ENCODE measurements at regions not wholly inside any gene's neighbourhood (a gene's known extent, or its start where the extent isn't known, plus 50 kb on each side); places are given as distances from the start of the nearest gene placed in this dataset.
"Not testable (repeated sequence)": the region's sequence is repeated elsewhere in the genome, so short reads cannot be mapped to it uniquely, and the experiment has no call there.

DNA sequence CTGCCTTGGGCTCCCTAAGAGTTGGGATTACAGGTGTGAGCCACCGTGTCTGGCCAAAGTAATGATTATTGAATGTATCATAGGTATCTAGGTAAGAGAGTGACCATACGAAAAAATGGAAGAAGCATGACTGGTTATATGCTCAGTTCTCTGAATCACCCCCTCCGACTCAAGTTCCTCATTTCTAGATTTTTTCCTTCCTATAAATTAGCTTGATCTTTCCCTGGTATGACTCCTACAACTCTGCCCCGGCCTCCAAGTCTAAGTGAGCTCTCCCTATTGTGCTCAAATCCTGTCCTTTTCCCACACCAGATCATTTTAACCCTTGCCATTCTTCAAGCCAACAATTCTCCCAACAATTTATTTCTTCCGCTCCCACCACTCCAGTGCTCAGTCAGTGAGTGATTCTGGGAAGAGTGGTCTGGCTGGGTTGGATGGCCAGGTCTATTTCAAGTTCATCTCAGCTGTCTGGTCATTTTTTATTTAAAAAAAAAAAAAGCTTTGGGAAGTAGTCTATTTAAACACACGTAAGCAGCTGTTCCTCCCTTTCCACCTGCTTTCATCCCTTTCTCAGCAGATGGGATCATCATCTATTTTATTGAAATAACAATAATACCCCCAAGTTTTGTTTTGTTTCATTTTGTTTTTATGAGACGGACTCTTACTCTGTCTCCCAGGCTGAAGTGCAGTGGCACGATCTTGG lies 120.2 kb upstream of the HS3ST2 start:
- TF ChIP-seq, protein P1, sequence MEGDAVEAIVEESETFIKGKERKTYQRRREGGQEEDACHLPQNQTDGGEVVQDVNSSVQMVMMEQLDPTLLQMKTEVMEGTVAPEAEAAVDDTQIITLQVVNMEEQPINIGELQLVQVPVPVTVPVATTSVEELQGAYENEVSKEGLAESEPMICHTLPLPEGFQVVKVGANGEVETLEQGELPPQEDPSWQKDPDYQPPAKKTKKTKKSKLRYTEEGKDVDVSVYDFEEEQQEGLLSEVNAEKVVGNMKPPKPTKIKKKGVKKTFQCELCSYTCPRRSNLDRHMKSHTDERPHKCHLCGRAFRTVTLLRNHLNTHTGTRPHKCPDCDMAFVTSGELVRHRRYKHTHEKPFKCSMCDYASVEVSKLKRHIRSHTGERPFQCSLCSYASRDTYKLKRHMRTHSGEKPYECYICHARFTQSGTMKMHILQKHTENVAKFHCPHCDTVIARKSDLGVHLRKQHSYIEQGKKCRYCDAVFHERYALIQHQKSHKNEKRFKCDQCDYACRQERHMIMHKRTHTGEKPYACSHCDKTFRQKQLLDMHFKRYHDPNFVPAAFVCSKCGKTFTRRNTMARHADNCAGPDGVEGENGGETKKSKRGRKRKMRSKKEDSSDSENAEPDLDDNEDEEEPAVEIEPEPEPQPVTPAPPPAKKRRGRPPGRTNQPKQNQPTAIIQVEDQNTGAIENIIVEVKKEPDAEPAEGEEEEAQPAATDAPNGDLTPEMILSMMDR (conservative IDR thresholded peaks at IDR 0.05; ENCODE audit: low read depth, low read length) = no peak
- no peak for DNase-seq (ENCODE audit: low read depth)
- H3K4me3 ChIP-seq (ENCODE audit: low read depth, low read length) = no peak overlapping the region

DNA sequence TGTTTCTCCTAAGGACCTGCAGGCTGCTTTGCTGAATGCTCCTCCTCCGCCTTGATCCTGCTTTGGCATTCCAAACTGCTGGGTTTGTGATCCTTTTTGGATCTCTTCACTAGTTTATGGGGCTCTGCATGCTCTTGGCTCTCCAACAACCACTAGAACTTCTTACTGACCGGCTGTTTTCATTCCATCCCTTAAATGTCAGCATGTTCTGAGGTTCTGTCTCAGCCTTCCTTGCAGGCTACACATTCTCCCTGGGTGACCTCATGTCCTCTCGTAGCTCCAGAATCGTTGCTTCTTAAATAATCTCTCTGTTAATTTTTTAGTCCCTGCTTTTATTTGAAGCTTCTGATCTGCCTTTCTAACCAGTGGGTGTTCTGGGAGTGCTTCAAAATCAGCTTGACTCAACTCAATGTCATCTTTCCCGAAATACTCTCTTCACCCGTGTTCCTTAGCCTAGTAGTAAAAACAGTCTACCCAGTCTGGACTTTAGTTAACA lies 119.0 kb upstream of the HS3ST2 start:
- TF ChIP-seq, protein P1 (conservative IDR thresholded peaks at IDR 0.05; ENCODE audit: low read depth, low read length) = no peak
- no peak for DNase-seq (ENCODE audit: low read depth)
- no peak overlapping the region for H3K4me3 ChIP-seq (ENCODE audit: low read depth, low read length)

DNA sequence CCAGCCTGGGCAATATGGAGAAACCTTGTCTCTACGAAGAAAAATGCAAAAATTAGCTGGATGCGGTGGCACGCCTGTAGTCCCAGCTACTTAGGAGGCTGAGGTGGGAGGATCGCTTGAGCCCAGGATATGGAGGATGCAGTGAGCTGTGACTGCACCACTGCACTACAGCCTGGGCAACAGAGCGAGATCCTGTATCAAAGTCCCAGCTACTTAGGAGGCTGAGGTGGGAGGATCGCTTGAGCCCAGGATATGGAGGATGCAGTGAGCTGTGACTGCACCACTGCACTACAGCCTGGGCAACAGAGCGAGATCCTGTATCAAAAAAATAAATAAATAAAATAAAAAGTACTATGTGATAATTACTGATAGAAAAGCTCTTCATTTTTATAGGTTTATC lies 118.2 kb upstream of the HS3ST2 start:
- not testable (repeated sequence) for DNase-seq (ENCODE audit: low read depth)

DNA sequence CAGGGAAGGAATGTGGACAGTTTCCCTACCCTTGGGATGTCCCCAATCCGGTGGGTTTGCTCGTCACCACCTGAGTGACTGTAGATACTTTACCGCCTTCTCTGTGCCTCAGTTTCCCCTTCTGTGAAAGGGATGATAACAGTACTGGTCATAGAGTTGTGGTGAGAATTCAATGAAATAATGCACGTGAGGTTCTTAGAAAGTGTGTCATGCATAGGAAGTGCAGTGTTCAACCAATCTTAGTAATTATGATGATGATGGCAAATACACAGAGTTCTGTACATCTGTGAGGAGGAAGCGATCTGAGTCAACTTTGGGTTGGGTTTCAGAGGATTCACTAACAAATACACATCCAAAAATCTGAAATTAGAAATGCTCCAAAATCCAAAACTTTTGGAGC lies 114.6 kb upstream of the HS3ST2 start:
- DNase-seq (ENCODE audit: low read depth) = no peak
- TF ChIP-seq, protein P1 (conservative IDR thresholded peaks at IDR 0.05; ENCODE audit: low read depth, low read length) = no peak
- no peak overlapping the region for H3K4me3 ChIP-seq (ENCODE audit: low read depth, low read length)

More for the DNA sequence above, 118.2 kb upstream of the HS3ST2 start:
- not testable (repeated sequence) for H3K4me3 ChIP-seq (ENCODE audit: low read depth, low read length)

DNA sequence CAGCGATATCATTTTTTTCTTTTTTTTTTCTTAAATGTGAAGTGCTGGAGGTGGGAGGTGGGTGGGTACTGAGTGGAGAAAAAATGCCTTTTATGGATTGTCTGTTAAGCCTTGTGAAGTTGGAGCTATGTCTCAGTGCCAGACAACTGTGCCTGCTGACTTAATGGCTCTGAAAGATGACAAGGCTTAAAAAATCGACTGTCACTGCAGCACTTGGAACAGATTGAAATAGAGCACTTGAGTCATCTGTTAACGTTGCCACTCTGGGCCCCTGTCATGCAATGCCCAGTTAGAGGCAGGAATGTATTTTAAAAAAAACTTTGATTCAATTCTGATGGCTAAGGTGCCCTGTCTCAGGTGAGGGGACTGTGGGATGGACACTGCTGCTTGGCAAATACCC lies 108.2 kb upstream of the HS3ST2 start:
- TF ChIP-seq, protein P1 (conservative IDR thresholded peaks at IDR 0.05; ENCODE audit: low read depth, low read length) = no peak
- H3K4me3 ChIP-seq (ENCODE audit: low read depth, low read length) = no peak overlapping the region
- no peak for DNase-seq (ENCODE audit: low read depth)

DNA sequence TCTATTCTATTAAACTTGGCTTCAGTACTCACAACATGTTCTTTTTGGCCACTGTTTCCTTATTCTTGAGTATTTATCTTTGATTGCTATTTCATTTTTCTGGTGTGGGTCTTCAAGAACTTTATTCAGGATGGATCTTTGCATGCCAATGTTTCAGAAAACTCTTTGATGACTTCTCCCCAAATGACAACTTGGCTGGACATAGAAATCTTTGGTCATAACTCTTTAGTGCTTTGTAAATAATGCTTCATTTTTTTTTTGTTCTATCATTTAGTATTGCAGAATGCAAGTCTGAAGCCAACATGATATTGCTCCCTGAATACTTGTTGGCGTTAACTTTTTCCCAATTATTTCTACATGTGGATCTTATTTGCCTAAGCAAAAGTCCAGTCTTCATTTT lies 103.6 kb upstream of the HS3ST2 start:
- no peak overlapping the region for H3K4me3 ChIP-seq (ENCODE audit: low read depth, low read length)
- TF ChIP-seq, protein P1 (conservative IDR thresholded peaks at IDR 0.05; ENCODE audit: low read depth, low read length) = no peak
- no peak for DNase-seq (ENCODE audit: low read depth)

DNA sequence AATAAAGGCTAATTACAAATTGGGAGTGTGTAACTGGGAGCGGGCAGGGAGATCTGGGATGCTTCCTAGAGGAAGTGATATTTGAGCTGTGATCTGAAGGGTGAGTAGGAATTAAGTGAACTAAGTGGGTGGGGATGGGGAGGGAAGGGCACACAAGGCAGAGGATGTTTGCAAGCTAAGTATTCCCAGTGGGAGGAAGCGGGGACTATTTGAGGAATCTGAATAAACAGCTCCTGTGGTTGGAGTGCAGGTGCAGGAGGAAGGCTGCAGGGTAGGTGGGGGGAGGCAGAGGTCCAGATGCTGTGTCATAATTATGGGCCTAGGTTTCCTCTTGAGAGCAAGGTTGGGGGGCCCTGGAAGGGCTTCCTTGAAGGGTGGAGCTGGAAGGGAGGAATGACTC lies 102.1 kb upstream of the HS3ST2 start:
- TF ChIP-seq, protein P1 (conservative IDR thresholded peaks at IDR 0.05; ENCODE audit: low read depth, low read length) = no peak
- no peak overlapping the region for H3K4me3 ChIP-seq (ENCODE audit: low read depth, low read length)
- no peak for DNase-seq (ENCODE audit: low read depth)
